ENCODE measurements at regions not wholly inside any gene's neighbourhood (a gene's known extent, or its start where the extent isn't known, plus 50 kb on each side); places are given as distances from the start of the nearest gene placed in this dataset.

- no peaks in the 10 kb centered on the region for H3K27me3 Mint-ChIP-seq
- no peaks in the 10 kb centered on the region for H3K4me1 Mint-ChIP-seq
- DNase-seq: no peak
- H3K27ac Mint-ChIP-seq: no peak overlapping the region
- no peak overlapping the region for H3K4me3 Mint-ChIP-seq
- H3K9me3 Mint-ChIP-seq: peaks cover 1% of the 10 kb centered on the region
- H3K36me3 Mint-ChIP-seq: no peaks in the 10 kb centered on the region
Measured at GRCh38 chr9:115764645-115765044, 388.9 kb upstream of the PAPPA start.

DNA sequence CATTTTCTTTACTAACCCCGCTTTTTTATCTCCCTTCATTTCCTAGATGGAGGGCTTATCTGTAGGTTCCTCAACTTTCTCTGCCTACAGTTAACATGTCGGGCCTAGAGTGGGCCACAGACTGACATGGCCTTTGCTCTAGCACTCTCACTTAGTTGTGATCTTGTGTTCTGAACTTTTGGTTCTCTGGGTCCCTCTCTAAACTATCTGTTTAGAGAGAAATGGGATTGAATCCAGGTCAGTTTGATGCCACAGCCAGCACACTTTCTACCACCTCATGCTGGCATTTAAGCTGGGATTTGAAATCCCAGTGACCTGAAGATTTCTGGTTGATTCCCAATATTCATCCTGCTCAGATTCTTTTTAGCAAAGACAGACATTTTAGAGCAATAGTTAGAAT is 388.5 kb upstream of the PAPPA start:
- no peaks in the 10 kb centered on the region for H3K4me1 Mint-ChIP-seq
- no peak overlapping the region for H3K27ac Mint-ChIP-seq
- no peak for DNase-seq
- no peak overlapping the region for H3K4me3 Mint-ChIP-seq
- H3K9me3 Mint-ChIP-seq: peaks cover 1% of the 10 kb centered on the region
- no peaks in the 10 kb centered on the region for H3K36me3 Mint-ChIP-seq
- no peaks in the 10 kb centered on the region for H3K27me3 Mint-ChIP-seq

DNA sequence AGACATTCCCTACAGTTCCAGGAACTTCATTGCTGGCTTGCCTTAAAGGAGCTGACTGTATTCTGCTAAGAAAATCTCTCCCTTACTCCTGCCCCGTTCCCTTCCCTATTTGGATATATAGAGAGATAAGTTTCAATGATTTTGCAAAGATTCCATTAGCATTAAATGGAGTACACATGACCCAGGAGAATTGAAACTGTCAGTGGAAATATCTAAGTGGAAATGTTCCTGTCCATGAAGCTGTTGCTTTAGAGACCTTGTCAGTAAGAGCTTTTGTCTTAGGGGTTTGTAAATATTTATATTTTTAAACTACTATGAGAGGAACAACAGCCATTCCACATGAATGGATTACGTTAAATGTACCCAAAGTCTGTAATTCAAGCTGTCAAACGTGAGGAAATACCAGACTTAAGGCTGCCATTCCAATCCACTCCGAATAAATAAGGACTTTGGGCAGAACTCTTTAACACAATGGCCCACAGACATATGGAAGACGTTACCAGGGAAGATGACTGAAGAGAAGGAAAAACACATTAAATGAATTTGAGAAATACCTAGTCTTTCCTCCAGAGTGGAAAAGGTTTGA is 387.1 kb upstream of the PAPPA start:
- no peak for DNase-seq
- Mint-ChIP-seq H3K27ac (no peak overlapping the region), H3K27me3 (no peaks in the 10 kb centered on the region), H3K36me3 (no peaks in the 10 kb centered on the region), H3K9me3 (no peaks in the 10 kb centered on the region), H3K4me1 (no peaks in the 10 kb centered on the region), H3K4me3 (no peak overlapping the region)

DNA sequence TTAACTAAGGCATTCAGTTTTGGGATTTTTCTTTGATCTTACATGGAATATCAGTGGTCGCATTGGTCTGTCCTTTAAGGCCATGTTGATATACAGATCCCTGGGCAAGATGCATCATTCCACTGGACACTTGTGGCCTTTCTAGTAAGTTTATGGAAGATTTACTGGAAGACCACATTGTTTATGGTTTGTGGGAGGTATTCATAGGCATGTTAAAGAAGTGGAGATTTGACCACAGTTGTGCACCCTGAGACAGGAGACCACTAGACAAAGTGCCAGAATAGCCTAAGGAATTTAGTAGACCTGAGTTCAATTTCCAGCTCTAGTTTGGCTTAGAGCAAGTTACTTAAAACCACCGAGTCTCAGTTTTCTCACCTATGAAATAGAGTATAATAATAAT is 383.1 kb upstream of the PAPPA start:
- no peak for DNase-seq
- Mint-ChIP-seq H3K4me1 (no peaks in the 10 kb centered on the region), H3K4me3 (no peak overlapping the region), H3K36me3 (no peaks in the 10 kb centered on the region), H3K27ac (no peak overlapping the region), H3K9me3 (no peaks in the 10 kb centered on the region), H3K27me3 (no peaks in the 10 kb centered on the region)

DNA sequence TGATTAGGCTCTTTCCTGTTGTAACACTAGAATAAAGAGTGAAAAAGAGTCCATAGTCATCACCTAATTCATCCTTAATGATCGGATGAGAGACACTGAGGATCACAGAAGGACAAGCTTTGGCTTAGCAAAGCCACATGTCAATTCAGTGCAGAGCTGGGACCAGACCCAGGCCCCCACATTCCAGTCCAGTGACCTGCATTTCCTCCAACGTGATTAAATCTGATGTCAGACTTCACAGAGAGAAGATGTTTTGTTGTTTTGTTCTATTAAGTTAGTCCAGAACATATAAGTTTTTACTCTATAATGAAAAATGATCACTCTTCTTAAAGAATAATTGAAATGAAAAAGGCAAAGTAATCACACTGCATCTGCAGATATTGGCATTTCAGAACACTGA is 377.9 kb upstream of the PAPPA start:
- Mint-ChIP-seq H3K4me1 (no peaks in the 10 kb centered on the region), H3K36me3 (no peaks in the 10 kb centered on the region), H3K4me3 (no peak overlapping the region), H3K9me3 (peaks cover 3% of the 10 kb centered on the region), H3K27ac (no peak overlapping the region), H3K27me3 (peaks cover 4% of the 10 kb centered on the region)
- DNase-seq: no peak

DNA sequence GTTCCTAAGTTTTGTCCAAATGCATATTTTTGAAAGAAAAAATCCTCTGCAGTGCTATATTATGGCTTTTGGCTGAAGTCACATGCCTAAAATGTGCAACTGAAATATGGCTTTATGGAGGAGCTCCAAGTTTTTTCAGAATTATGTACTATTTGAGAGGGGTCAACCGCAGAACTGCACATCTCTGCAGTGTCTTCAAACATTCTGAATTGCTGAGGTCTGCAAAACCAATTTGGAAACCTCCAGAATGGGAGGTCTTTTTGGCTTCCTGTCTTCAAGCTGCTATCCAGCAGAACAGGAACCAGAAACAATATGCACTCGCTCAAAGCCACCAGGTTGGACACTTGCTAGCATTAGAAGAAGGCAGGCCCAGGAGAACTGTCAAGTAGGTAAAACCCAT is 376.0 kb upstream of the PAPPA start:
- H3K27me3 Mint-ChIP-seq: peaks cover 4% of the 10 kb centered on the region
- H3K4me1 Mint-ChIP-seq: no peaks in the 10 kb centered on the region
- H3K9me3 Mint-ChIP-seq: peaks cover 3% of the 10 kb centered on the region
- H3K4me3 Mint-ChIP-seq: no peak overlapping the region
- no peak overlapping the region for H3K27ac Mint-ChIP-seq
- H3K36me3 Mint-ChIP-seq: no peaks in the 10 kb centered on the region
- DNase-seq: no peak

GRCh38 chr9:115781070-115781736 is 372.4 kb upstream of the PAPPA start:
- no peaks in the 10 kb centered on the region for H3K36me3 Mint-ChIP-seq
- no peaks in the 10 kb centered on the region for H3K4me1 Mint-ChIP-seq
- peaks cover 4% of the 10 kb centered on the region for H3K27me3 Mint-ChIP-seq
- H3K27ac Mint-ChIP-seq: no peak overlapping the region
- no peak overlapping the region for H3K4me3 Mint-ChIP-seq
- DNase-seq: no peak
- peaks cover 5% of the 10 kb centered on the region for H3K9me3 Mint-ChIP-seq

DNA sequence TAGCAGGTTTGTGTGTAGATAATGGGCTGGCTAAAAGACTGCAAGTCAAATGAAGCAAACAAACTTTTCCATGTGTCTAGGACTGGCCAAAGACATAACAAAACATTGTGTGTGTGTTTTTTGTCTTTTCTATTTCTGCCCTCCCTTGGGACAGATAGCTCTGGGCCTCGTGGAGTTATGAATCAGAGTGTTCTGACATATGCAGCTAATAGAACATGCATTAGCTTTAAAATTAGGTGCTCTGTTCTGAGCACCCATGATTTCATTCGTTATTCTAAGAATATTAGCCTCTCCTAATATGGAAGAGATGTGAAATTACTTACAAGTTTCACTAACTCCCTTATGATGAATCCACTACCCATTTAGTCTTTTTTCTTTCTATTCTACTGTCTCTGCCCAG is 367.3 kb upstream of the PAPPA start:
- H3K27me3 Mint-ChIP-seq: no peaks in the 10 kb centered on the region
- no peaks in the 10 kb centered on the region for H3K4me1 Mint-ChIP-seq
- no peaks in the 10 kb centered on the region for H3K36me3 Mint-ChIP-seq
- H3K27ac Mint-ChIP-seq: no peak overlapping the region
- DNase-seq: no peak
- no peak overlapping the region for H3K4me3 Mint-ChIP-seq
- H3K9me3 Mint-ChIP-seq: peaks cover 2% of the 10 kb centered on the region

DNA sequence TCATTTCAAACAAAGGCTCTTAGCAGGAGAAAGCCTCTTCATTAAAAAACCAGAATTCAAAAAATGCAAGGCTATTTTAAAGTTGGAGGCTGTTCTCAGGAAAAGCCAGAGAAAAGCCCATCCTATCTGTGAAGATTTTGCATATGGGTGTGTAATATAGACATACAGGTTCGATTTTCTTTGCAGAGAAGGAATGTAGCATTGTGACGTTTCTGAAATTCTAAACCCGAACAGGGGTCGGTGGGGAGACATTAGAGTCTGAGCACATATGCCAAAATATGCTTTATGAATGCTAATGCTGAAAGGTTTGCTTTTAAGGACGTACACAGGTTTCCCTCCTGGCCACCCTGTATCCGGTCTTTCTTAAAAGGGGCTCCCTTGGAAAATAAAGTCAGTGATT is 363.1 kb upstream of the PAPPA start:
- Mint-ChIP-seq H3K27me3 (no peaks in the 10 kb centered on the region), H3K36me3 (no peaks in the 10 kb centered on the region), H3K27ac (no peak overlapping the region), H3K4me3 (no peak overlapping the region), H3K4me1 (no peaks in the 10 kb centered on the region), H3K9me3 (no peaks in the 10 kb centered on the region)
- DNase-seq: no peak

DNA sequence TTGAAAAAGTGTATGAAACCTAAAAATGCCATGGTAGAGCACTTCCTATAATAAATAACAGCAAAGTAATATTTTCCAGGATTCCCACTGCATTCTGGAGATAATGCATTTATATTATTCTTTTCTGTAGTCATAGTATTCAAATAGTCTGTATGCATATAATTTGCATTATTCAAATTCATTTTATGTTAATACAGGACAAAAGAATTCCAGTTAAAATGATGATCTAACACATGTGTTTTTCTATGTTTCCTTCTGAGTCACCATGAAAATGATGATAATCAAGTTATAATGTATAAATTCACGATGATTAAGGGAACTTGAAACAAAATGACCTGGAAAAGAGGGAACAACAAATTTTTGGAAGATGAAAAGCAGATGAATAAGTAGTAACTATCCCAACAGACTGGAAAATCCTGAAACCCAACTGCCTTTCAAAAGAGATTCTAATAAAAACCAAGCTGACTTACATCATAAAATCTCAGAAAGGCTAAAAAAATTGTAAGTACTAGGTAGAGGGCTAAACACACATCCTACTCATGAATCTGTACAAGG is 358.6 kb upstream of the PAPPA start:
- no peak for DNase-seq
- H3K4me3 Mint-ChIP-seq: no peak overlapping the region

DNA sequence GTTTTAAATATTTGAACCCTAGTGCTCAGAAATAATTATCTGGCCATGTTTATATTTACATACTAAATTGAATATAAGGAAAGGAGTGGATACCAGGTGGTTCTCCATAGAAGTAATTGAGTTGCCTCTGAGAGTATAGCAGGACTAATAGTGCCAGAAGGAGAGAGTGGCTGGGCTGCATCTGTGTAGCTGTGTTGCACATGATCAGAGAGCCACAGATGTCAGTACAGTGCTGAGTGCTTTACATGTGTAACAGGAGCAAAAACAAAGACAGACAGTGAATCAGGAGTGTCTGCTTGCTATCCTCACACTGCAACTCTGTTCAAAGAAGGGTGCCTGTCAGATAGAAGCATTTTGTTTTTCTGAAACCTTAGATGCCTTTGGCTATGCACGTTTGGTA is 353.9 kb upstream of the PAPPA start:
- Mint-ChIP-seq H3K4me3 (no peak overlapping the region), H3K9me3 (no peaks in the 10 kb centered on the region), H3K27ac (no peak overlapping the region), H3K36me3 (no peaks in the 10 kb centered on the region), H3K4me1 (no peaks in the 10 kb centered on the region), H3K27me3 (no peaks in the 10 kb centered on the region)
- no peak for DNase-seq

More for the DNA sequence above, 358.6 kb upstream of the PAPPA start:
- Mint-ChIP-seq H3K27me3 (no peaks in the 10 kb centered on the region), H3K9me3 (no peaks in the 10 kb centered on the region), H3K27ac (no peak overlapping the region), H3K4me1 (no peaks in the 10 kb centered on the region), H3K36me3 (no peaks in the 10 kb centered on the region)

GRCh38 chr9:115804206-115804605 is 349.4 kb upstream of the PAPPA start:
- no peak for DNase-seq
- H3K4me1 Mint-ChIP-seq: no peaks in the 10 kb centered on the region
- no peak overlapping the region for H3K4me3 Mint-ChIP-seq
- H3K9me3 Mint-ChIP-seq: peaks cover 2% of the 10 kb centered on the region
- no peaks in the 10 kb centered on the region for H3K27me3 Mint-ChIP-seq
- H3K36me3 Mint-ChIP-seq: no peaks in the 10 kb centered on the region
- no peak overlapping the region for H3K27ac Mint-ChIP-seq

DNA sequence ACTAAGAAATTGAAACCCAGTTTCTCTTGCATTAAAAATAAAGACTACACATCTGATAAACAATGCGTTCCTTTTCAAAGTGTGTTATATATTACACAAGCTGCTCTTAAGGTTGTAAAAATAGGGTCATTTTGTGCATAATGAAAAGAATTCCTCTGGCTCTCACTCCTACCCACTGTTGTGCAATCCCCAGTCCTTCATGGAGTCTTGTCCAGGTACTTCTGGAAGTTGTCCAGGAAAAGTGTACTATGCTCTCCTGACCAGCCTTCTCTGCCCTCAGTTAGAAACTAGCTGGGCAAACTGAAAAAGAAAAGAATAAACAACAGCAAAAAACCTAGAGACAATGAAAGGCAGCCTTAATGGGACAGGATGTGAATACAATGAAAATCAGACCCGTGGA is 345.5 kb upstream of the PAPPA start:
- H3K27me3 Mint-ChIP-seq: no peaks in the 10 kb centered on the region
- DNase-seq: no peak
- H3K4me3 Mint-ChIP-seq: no peak overlapping the region
- H3K27ac Mint-ChIP-seq: no peak overlapping the region
- H3K9me3 Mint-ChIP-seq: peaks cover 6% of the 10 kb centered on the region
- H3K36me3 Mint-ChIP-seq: no peaks in the 10 kb centered on the region
- no peaks in the 10 kb centered on the region for H3K4me1 Mint-ChIP-seq

- peaks cover 6% of the 10 kb centered on the region for H3K9me3 Mint-ChIP-seq
- H3K27me3 Mint-ChIP-seq: no peaks in the 10 kb centered on the region
- no peak overlapping the region for H3K27ac Mint-ChIP-seq
- H3K4me1 Mint-ChIP-seq: no peaks in the 10 kb centered on the region
- no peak for DNase-seq
- H3K4me3 Mint-ChIP-seq: no peak overlapping the region
- no peaks in the 10 kb centered on the region for H3K36me3 Mint-ChIP-seq
Measured at GRCh38 chr9:115808695-115809094, 344.9 kb upstream of the PAPPA start.

- no peak for DNase-seq
- H3K27me3 Mint-ChIP-seq: no peaks in the 10 kb centered on the region
- H3K4me1 Mint-ChIP-seq: no peaks in the 10 kb centered on the region
- peaks cover 7% of the 10 kb centered on the region for H3K9me3 Mint-ChIP-seq
- no peak overlapping the region for H3K27ac Mint-ChIP-seq
- no peaks in the 10 kb centered on the region for H3K36me3 Mint-ChIP-seq
- no peak overlapping the region for H3K4me3 Mint-ChIP-seq
Measured at GRCh38 chr9:115810166-115810565, 343.4 kb upstream of the PAPPA start.

- no peak for DNase-seq
- Mint-ChIP-seq H3K27ac (no peak overlapping the region), H3K9me3 (peaks cover 6% of the 10 kb centered on the region), H3K4me3 (no peak overlapping the region), H3K27me3 (no peaks in the 10 kb centered on the region), H3K36me3 (no peaks in the 10 kb centered on the region), H3K4me1 (no peaks in the 10 kb centered on the region)
Measured at GRCh38 chr9:115814081-115814480, 339.5 kb upstream of the PAPPA start.
